ENCODE measurements at regions not wholly inside any gene's neighbourhood (a gene's known extent, or its start where the extent isn't known, plus 50 kb on each side); places are given as distances from the start of the nearest gene placed in this dataset.

DNA sequence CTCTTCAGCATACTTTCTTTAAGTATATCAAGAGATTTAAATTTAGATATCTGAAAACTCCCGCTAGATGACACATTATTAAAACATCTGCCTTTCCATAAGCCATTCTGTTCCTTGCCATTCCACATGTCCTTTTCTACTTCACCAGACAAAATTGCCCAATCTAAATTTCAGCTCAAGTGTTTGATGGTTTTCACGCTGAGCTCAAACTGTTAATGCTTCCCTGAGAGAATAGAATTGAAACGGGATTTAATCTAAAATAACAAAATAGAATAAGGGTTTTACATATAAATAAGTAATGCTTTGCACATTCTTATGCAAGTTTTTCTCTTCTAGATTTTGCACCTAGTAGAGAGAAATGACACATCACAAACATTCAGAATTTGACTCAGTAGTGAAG lies 764.5 kb upstream of the TENM3 start:
- FAIRE-seq: no peak

DNA sequence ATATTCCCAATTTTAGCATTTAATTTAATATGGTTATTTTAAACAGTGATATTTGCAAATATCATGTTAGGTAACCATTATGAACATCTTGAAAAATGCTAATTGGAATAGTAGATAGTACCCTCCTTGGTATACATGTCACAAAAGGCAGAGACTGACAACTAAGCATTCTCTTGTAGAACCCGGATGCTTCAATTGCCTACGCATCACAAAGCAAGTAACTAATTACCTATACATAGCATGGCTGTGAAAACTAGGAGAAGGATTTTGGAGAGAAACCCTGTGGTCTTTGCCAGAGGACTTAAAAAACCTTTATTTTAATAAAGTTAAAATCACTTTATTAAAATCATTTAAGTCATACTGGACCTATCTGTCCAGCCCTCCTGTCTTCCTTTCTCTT lies 764.1 kb upstream of the TENM3 start:
- no peak for FAIRE-seq

DNA sequence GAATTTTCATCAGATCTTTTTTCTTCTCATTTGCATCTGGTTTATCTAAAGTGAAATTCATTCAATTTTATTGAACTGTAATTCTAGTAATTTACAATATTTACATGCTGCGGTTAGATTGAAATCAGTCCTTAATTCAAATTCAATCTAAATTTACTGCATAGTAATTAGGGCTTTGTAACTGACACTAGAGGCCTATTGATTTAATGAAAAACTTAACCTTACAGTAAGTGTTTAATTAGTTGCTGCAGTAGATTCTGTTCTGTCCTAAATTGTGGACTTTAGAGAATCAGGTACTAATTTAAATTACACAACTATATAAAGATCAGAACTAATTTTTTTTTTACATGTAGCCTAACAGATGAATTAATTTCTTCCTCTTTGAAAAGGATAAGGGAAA lies 758.8 kb upstream of the TENM3 start:
- no peak for FAIRE-seq

DNA sequence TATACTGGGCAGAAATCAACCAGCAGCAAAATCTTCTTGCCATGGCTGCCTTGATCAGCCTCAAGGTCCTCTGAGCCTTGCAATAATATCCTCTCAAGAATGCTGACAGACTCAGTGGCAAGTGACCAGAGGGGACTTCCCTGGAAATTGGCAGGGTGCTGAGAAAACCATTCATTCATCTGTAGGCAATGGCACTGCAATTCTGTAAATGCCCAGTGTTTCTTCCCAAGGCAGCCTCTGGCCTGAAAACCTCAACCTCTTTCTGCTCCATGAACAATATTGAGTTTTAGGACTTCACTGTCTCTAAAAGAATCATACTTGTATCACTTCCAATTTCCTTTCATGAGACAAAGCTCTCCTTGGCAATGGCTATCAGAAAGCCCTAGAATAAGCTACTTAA lies 754.3 kb upstream of the TENM3 start:
- FAIRE-seq: no peak

DNA sequence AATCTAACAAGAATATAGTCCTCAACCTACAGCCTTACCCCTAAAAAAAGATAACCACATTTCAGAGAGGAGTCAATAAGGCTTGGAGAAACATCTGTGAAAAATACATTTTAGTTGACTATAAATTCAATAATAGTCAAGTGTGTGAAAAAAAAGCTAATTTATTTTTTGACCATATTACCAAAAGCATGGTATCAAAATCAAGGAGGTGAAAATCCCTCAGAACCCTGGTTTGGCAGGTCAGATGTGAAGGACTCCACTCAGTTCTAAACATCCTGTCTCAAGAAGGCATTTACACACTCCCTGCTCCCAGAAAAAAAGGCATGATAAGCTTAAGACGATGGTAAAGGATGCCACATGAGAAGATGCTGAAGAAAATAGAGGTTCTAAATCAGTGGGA lies 745.1 kb upstream of the TENM3 start:
- FAIRE-seq: no peak

DNA sequence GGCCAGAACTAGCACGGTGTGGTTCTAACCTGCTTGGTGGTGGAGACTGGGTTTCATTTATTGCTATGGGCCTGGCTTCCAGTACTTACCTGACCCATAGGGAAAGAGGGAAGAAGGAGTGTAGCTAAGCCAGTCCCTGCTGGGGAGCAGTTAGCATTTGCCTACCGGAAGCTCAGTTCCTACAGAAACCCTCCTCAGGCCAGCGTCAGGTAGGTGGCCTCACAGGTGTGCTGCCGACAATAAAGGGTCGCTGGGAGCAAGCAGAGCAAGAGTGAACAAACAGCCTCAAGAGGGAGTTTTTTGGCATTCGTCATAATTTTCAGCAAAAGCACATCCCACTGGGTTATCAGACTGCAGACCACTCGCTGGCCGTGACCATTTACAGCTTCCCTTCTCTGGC lies 740.6 kb upstream of the TENM3 start:
- FAIRE-seq: no peak

DNA sequence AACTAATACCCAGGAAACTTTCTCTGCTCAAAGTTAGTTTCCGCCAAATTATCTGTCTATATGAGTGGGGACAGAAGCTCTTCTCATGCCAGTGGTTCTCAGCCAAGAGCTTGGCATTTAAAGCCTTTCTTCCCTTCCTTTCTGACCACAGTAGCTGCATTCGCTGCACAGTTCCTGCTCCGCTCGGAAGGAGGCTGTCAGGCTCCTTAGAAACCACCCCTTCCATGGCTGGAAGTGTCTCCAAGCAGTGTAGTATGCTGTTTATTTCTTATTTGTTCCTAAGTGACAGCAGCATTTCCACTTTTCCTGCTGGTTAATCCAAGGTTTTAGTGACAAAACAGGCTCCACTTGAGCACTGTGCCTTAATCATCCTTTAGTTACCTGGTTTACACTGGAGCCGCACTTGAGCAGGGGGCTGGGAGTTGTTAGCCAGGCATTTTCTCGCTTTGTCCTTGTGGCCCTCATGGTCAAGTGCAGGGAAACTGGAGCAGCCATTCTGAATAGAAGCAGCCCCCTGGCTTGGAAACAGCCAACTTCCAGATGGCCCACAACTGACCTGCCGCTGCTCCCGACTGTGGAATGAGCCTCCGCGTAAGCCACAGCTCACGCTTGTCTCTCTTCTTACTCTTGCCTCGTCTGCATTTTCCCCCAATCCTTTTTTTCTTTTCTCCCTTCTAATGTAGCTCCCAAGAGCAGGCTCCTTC lies 739.4 kb upstream of the TENM3 start:
- no peak for FAIRE-seq

DNA sequence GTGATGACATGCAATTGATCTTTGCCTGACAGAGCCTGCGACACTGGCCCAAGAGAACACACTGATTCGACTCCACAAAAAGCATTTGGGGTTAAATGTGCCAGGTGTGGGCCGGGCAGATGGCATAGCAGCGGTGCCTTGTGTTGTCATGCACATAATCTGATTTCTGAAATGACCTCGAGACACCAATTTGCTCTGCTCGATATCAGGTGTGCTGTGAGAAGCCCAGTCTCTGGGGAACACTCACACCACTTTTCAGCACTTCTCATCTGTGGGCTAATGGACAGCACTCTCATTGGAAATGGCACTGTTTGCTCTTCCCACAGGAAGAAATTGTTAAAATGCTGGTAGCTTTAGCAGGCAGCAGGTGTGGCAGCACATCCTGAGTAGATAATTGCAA lies 738.3 kb upstream of the TENM3 start:
- FAIRE-seq: no peak

DNA sequence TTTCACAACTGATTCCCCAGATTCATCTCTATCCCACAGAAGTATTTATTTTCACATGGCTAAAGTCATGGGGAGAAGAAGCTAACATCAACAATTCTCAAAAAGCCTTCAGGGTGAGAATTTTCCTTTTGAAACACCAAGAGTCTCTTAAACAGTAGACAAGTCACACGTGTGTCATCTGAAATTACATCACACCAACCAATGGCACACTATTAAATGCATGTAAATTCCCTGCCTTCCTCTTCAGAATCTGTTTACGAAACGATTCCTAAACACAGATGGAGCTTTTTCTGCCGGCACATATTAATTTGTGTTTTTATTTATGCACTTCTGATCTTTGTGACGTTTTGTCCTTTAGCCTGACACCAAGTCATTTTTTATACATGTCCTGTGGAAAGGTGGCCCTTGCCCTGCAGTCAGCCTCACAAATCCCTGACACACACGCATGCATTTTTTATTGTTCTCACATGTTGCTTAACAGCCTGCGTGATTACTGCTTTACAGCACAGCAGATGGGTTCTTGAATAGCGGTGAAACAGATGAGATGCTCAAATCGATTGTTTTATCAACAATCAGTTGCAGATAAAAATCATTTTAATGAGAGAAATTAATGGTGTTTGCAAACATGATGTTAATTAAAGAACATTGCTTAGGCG lies 735.9 kb upstream of the TENM3 start:
- FAIRE-seq: no peak

DNA sequence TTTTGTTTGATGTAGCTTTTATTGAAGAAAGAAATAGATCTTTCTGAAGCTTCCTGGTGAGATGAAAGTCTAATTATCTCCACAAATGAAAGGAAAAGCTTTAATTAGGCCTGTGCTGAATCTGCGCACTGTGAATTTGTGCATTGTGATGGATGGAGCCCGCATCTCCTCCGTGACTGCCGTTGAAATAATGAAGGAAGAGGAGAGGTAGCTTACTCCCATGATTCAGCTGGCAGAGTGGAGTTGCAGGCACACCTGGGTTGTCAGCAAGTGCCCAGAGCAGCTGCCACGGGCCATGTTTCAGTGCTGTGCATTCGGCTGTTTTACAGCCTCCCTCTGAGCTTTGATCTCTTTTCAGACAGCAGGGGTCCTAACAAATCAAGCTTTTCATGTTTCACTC lies 735.3 kb upstream of the TENM3 start:
- FAIRE-seq: no peak

DNA sequence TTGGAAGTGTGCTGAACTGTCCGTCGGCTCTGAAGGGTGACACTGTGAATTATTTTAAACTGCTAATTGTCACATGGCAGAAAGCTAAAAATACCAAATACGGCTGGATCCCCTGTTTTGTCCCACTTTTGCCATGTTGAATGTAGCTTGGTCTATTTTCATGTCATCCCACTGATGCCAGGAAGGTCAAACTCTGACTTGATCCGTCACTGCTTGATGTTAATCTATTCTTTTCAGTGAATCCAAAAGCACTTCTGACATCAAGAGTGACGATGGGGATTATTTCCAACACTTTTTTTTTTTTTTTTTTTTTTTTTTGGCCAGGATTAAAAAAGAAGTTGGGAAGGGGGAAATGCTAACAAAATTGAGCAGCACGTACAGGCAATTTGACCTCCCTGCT lies 734.6 kb upstream of the TENM3 start:
- no peak for FAIRE-seq

DNA sequence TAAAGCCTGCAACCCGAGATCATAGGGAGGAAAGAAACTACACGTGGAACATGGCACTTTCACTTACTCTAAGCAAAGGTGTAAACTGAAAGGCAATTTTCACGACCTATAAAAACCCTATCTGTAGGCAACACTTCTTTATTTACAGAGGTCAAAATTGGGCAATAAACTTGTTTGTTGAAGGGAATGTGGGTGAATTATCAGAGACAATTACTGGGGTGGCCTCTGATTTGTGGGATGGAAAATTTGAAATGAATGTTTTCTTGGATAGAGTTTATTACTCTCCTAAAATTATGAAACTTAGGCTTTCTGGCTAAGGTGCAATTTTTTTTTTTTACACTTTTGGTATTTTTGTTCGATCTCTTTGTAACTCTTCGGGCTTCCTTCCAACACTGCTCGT lies 734.1 kb upstream of the TENM3 start:
- FAIRE-seq: no peak

DNA sequence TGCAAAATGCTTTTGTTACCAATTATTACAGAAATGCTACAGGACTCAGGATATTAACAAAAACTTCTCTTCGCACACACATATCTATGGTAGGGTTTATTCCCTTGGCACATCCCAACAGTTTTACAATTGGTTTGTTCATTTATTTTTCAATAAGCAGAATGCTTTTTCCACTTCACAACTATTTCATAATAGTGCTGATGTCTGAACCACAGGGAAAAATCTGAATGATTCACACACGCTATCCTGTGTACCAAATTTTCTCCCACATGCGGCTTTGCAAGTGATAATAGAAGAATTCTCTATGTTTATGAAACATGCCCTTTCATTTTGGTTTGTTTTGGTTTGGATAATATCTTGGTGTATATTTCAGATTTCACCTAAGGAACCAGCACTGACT lies 725.7 kb upstream of the TENM3 start:
- no peak for FAIRE-seq

DNA sequence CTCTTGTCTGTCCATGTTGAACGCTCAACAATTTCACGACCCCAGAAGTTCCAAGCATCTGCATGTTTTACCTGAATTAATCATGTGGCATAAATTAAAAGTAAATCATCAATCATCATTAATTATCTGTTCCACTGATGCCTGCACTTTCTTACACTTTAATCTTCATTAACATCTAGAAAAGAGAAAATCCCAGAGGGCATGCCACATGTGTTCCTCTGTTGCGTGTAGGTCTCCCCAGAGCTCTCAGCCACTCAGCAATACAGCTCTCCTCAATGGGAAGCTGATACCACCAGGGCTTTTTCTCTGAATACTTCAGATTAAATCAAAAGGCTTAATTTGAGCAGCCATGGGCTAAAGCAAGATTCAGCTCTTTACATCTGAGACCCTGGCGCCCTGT lies 722.4 kb upstream of the TENM3 start:
- no peak for FAIRE-seq

DNA sequence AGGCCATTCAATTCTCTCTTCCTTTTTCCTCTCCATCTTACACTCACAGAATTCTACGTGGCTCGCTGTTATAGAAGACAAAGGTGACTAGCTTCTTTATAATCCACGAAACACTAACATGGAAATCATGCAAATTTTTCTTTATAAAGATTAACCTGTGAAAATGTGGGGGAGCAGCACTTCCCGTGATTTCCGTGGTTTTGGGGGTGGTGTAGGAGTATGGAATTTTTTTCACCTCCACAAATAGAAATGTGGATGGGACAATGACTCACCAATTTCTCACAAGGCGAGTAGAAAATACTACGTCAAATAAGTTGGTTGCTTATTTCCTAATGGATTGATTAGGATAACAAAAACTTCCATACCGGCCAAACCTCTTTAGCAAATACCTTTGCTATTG lies 719.2 kb upstream of the TENM3 start:
- no peak for FAIRE-seq

DNA sequence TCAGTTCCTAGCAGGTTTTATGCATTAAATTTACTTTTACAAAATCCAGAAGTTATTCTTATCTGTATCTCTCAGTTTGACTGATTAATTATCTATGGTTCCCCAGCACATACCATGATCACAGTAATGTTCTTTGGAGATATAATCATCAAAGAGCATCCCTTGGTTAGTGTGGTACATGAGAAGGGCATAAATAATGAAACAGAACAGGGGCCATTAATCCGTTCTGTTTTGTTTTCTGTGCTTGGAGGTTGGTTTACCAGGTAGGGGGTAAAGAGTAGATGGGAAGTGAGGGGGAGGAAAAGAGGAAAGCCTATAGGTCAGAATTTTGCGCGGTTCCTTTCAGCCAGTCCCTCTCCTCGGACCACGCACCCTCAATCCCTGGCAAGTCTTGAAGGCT lies 718.7 kb upstream of the TENM3 start:
- FAIRE-seq: no peak

DNA sequence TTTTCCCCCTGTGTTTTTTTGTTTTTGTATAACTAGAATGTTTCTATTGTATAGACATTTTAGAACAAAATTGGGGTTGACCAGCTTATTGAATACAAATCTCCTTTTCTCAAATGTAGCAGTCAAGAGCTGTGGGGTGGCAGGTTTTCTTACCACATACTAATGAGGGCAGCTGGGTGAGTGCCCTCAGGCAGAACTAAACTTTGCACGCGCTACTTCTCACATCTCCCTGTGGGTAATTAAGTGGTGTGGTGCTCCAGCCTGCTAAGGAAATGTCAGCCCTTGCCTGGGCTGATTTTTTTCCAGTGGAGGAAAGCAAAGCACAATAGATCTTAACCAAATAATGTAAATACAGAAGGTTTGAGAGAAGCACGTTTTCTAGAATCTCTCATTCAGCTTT lies 717.6 kb upstream of the TENM3 start:
- FAIRE-seq: no peak

DNA sequence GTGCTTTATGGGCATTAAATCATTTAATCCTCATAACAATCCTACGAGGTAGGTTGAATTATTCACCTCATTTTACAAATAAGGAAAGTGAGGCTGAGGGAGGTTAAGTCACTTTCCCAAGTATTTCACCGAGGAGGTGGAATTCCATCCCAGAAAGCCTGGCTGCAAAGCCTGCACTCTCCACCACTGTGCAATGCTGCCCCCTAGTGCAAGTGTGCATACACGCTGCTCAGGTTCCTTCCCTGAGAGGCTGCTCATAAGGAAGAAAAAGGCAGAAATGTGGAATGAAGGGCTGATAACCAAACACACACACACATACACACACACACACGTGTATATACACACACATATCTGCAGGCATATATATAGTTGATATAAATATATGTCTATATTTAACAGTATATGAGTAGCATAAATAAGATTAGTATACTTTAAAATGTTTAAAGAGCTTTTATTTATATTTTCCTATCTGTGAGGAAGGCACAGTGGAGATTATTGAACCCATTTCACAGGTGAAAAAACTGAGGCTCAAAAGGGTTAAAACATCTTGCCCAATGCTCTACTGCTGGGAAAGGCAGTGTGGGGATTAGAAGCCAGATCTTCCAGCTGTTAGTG lies 714.5 kb upstream of the TENM3 start:
- FAIRE-seq: no peak

DNA sequence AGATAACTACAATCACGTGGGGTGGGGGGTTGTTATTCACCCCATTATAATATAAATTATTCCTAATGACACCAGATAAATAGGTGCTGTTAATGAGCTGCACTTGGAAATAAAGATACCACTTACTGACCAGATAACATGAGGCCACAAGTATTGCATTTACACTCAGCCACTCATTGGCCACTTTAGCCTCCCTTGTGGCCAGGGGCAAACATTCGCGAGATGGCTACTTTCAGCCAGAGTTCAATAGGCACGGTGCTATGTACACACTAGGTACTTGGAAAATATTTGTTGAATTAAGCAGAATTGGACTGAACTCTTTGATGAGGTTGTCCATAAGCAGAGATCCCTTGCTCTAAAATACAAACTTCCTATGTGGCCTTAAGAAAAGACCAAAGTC lies 713.7 kb upstream of the TENM3 start:
- FAIRE-seq: no peak

DNA sequence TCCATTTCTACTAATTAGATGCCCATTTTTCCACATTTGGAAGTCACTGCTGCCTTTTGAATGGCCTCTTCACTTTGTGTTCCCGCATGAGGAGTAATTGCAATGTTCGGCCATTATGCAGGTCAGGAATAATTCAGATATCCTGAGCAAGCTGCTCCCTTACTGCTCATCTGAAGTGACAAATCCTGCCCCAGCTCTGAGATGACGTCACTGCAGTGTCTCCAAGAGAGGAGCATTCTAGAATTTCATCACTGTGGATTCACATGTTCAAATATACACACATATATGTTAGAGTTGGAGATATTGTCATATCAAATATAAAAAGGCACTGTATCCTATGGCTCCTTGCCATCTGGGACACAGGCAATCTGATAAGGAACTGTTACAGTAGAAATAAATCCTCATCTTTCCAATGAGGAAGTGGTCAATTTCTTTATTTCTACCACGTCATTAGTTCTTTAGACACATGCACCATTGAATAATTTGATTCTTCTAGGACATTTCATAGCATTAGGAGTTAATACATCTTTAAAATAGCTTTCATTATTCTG lies 706.9 kb upstream of the TENM3 start:
- FAIRE-seq: no peak

DNA sequence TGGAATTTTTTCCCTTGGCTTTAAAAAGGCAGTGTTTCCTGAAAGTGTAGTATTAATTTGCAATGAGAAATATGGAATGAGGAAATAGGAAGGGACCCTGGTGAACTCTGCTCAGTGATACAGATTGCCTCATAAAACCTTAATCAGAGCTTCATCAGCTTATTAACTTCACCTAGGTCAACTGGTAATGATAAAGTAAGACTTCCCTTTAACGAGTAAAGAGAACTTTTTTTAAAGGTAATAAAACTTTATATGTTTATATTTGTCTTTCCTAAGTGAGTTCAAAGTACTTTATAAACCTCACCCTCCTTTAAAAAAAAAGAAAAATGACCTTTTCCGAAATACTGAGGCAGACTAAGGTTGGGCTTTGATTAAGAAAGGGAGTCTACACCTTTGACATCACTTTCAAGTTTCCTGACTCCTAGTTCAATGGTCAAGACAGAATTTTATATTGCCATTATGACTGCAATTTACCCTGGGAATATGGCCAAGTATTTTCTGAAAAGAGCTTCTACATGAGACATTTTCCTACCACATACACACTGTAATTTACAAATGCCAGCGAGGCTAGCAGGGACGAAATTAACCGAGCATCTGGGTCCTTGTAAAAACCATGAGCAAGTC lies 706.3 kb upstream of the TENM3 start:
- FAIRE-seq: peak; percentile 88

DNA sequence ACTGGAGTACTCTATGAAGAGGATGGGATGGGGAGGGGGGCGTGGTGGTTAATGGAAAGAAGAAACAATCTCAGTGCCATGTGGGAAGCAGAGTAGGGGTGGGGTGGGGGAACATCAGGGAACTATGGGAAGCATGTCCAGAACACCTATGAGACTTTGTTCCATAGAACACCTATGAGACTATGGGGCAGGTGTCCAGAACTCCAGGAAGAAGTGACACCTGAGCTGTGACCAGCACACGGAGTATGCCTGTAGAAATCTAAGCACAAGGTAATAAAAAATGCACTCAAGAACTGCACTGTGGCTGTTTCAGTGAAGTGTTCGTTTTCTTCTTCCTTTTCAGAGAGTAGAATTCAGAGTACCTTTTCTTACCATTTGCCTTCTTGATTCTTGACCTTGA lies 704.8 kb upstream of the TENM3 start:
- no peak for FAIRE-seq

DNA sequence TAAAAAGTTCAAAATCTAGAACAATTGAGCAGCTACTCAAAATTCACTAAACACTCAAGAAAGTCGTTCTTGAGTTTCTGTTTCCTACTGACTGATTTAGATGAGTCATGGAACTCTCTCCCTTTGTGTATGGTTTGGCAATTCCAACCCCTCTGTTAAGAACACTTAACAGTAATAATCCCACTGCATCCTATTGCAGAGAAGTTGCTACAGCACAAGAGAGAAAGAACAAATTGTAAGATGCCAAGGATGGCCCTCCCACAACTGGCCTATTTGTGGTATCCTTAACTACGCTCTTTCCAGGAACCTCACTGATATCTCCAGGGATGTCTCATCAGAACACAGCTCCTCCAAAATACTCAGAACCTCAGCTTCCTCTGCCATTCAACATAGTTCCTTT lies 701.8 kb upstream of the TENM3 start:
- FAIRE-seq: no peak
